T-helper 1 cell treated with Interleukin-12 subunit alpha and Interleukin-12 subunit beta and Interleukin-4 antibody, amounts not matched to agents 30 ng/mL and 1 ng/mL, for 36 hours (primary cell): ENCODE measurements at regions not wholly inside any gene's neighbourhood (a gene's known extent, or its start where the extent isn't known, plus 50 kb on each side); places are given as distances from the start of the nearest gene placed in this dataset.
"Not testable (repeated sequence)": the region's sequence is repeated elsewhere in the genome, so short reads cannot be mapped to it uniquely, and the experiment has no call there.

ENCODE experiments used
- intact Hi-C: fragments of 100-400 bp; cut with micrococcal nuclease; formaldehyde crosslinking; loops from one replicate; pipeline ENCODE4 v1.15.1; 2024

DNA sequence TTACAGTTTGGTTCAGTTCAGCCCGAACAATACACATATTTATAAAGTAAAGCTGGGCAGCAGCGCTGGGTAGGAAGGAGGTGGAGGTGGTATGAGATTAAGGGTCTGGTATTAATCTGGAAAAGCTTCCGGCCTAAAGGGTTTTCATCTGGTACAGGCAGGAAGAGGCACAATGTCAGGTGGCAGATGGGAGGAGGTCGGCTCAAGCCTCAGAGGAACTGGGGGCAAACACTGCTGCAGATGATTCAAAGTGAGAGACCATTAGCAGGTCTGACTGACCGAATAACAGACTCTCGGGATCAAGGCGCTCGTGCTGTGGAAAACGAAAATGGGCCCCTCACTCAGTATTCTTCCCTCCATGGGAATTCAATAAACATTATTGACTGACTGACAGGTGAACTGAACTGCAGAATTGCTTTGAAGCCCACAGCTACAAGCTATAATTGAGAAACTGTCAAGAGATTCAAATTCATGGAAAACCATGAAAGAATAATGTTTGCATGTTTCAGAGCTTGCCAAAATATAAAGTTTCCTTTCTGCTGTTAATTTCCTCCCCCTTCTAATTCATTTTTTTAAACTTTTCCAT, 75.3 kb downstream of the TMEM167A start:
- intact Hi-C loops, result no loop called here

- intact Hi-C loops, result no loop called here
Observed at GRCh38 chr5:83000922-83001321, 76.3 kb downstream of the TMEM167A start.

- intact Hi-C loops, result no loop called here
Observed at GRCh38 chr5:83000428-83000827, 76.8 kb downstream of the TMEM167A start.

- intact Hi-C loops, result no loop called here
Observed at GRCh38 chr5:82993416-82993815, 83.8 kb downstream of the TMEM167A start.

- intact Hi-C loops, result no loop called here
Observed at GRCh38 chr5:82992646-82993045, 84.5 kb downstream of the TMEM167A start.

- intact Hi-C loops, result no loop called here
Observed at GRCh38 chr5:82991678-82992323, 85.4 kb downstream of the TMEM167A start.

DNA sequence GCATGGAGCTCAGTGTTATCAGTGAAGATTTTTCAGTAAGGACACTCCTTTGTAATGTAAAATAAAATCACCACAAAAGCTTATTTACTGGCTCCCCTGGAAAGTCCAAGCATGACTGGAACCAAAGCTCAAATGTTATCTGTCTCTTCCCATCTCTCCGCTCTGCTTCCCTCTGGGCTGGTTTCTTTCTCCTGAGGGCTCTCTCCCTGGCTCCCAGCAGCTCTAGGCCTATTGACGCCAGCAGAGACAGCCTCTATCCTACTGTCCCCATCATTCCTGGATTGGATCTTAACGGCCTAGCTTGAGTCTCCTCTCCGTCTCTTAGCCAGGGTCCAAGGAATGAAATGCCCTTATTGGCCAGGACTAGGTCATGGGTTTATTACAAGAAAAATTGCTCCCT, 86.1 kb downstream of the TMEM167A start:
- intact Hi-C loops, result no loop called here

- intact Hi-C loops, result no loop called here
Observed at GRCh38 chr5:82987188-82987587, 90.0 kb downstream of the TMEM167A start.

- intact Hi-C loops, result no loop called here
Observed at GRCh38 chr5:82986404-82986803, 90.8 kb downstream of the TMEM167A start.

- intact Hi-C loops, result no loop called here
Observed at GRCh38 chr5:82985763-82986162, 91.4 kb downstream of the TMEM167A start.

DNA sequence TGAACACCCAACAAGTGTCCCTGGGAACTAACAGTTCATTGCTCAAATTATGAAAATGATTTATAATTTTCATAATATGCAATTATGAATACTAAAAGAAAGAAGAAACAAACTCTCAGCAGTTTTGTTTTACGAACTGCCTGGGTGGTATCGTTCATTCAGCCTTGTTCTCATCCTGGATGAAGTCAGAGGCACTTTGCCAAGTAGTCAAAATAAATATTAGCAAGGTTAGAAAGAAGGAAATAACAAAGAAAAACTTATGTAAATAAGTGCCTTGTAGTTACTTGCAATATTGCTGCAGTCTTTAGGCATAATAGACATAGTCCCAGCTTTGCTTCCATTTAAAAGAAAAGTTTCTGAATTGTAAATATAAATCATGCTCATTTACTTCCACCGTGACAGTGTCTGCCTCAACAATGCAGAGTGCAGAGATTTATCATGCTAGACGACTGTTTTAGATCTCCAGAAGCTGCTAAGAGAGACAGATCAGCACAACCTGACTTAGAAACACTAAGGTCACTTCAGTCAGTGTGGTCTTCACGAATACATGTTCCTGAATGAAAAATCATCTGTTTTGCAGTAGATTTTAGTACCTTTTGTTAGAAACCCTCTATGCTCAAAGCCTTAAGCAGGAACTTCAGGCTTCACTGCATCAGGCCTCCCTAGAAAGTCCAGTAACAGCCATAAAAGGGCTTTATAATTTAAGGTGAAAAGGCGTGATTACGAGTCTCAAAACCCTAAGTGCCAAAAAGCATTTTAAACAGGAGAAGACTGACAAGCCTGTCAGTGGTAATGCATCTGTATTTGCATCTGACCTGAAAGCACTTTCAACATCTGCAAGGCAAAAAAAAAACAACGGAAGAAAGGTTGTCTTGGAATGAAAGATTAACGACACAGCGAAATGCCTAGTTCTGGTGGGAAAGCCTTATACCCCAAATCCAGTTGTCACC, 92.1 kb downstream of the TMEM167A start:
- intact Hi-C loops, result no loop called here

DNA sequence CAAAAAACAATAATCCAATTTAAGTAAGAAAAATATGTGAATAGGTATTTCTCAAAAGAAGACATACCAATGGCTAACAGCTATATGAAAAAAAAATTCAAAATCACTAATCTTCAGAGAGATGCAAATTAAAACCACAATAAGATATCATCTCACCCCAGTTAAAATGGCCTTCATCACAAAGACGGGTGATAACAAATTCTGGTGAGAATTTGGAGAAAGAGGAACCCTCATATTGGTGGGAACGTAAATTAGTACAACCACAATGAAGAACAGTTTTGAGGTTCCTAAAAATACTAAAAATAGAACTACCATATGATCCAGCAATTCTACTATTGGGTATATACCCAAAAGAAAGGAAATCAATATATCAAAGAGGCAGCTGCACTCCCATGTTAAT, 94.3 kb downstream of the TMEM167A start:
- intact Hi-C loops, result no loop called here

DNA sequence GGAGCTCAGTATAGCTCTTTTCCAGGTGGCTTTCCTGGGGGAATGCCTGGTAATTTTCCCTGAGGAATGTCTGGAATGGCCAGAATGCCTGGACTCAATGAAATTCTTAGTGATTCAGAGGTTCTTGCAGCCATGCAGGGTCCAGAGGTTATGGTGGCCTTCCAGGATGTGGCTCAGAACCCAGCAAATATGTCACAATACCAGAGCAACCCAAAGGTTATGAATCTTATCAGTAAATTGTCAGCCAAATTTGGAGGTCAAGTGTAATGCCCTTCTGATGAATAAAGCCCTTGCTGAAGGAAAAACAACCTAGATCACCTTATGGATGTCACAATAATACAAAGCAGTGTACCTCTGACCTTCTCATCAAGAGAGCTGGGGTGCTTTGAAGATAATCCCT, 100.3 kb downstream of the TMEM167A start:
- intact Hi-C loops, result not testable (repeated sequence)

DNA sequence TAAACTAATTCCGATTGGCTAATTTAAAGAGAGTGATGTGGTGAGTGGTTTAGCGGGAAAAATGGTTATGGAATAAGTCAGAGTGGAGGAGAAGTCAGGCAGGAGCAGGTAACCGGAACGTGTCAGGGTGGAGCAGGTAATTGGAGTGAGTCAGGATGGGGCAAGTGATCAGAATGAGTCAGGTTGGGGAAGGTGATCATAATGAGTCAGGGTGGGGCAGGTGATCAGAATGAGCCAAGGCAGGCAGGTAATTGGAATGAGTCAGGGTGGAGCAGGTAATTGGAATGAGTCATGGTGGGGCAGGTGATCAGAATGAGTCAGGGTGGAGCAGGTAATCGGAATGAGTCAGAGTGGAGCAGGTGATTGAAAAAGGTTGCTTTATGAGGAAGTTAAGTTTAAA, 101.4 kb downstream of the TMEM167A start:
- intact Hi-C loops, result no loop called here

DNA sequence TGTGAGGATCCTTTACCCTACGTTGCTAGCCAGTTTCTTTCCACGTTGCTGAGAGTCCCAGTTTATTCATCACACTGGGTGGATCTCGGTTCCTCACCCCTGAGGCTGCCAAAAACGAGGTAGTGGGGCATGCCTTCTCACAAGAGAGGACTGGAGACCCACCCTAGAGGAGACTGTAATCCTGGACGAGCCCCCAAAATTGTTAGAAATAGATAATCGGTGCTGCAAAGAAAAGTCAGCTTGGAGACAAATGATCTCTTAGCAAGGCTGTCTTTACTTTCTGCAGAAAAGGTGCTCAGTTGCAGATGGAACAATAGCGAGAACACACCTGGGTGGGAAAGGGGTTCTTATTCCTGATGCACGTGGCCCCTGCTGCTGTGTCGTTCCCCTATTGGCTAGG, 101.8 kb downstream of the TMEM167A start:
- intact Hi-C loops, result no loop called here

DNA sequence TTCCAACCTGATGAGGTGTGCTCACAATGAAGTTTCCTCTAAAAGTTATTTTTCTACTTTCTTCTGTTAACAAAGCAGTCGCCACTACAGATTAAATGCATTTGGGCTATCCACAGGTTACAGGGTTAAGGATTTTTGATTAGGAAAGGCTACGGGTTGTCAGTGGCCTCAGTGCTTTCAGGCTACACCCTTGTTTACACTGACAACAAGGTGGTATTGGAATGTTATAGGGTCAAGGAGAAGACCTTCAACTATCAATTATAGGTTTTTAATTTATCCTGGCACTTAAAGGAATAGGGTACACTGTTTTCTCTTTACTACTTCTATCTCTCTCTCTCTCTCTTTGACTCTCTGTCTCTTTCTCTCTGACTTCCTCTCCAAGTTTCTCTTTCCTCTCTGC, 102.8 kb downstream of the TMEM167A start:
- intact Hi-C loops, result not testable (repeated sequence)

DNA sequence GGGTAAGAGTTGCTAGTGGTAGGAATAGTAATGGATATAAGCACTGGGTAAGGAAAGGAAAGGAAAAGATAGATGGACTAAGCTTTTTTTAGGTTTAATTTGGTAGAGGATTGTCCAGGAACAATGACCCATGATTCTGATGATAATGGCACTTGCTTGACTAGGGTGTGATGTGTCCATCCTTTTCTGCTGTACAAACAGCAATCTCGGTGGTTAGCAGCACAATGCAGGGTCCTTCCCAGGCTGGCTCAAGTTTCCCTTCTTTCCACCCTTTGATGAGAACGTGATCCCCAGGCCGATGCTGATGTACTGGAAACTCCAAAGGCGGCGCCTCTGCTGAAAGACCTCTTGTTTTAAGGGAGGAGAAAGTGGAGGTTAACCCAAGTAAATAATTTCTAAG, 105.3 kb downstream of the TMEM167A start:
- intact Hi-C loops, result no loop called here

GRCh38 chr5:82971034-82971806, 106.0 kb downstream of the TMEM167A start:
- intact Hi-C loops, result not testable (repeated sequence)

- intact Hi-C loops, result not testable (repeated sequence)
Observed at GRCh38 chr5:82969221-82969976, 107.8 kb downstream of the TMEM167A start.

- intact Hi-C loops, result no loop called here
Observed at GRCh38 chr5:82967072-82967471, 110.1 kb downstream of the TMEM167A start.

DNA sequence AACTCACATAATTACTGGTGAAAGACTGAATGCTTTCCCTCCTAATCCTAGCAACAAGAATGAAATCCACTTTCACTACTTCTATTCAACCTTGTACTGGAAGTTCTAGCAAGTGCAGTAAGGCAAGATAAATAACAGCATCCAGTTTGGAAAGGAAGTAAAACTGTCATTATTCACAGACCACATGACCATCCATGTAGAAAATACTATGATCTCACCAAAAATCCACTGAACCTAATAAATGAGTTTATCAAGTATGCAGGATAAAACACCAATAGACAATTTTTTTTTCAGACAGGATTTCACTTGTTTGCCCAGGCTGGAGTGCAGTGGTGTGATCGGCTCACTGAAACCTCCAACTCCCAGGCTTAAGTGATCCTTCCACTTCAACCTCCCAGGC, 117.7 kb downstream of the TMEM167A start:
- intact Hi-C loops, result no loop called here
